Caco-2 (cell line): ENCODE measurements at regions not wholly inside any gene's neighbourhood (a gene's known extent, or its start where the extent isn't known, plus 50 kb on each side); places are given as distances from the start of the nearest gene placed in this dataset.

Experiments used
- BruUV-seq: library from RNA; stranded (reverse); fragments of 400-500 nt; replicated peaks from 2 replicates; lab custom pipeline; 2021; lab: Mats Ljungman, UMichigan
- CTCF ChIA-PET: fragments of 300-600 bp; sonication (Branson Sonifier 250); formaldehyde crosslinking; loops from one replicate; lab custom pipeline; 2022; ENCODE audit warnings: antibody characterized with exemption; lab: Charles Lee
- POLR2A ChIA-PET: fragments of 300-600 bp; sonication (Branson Sonifier 250); formaldehyde crosslinking; loops from one replicate; lab custom pipeline; 2022; ENCODE audit warnings: antibody characterized with exemption; lab: Charles Lee
- DNase-seq, 2 experiments: peaks; one replicate each; pipeline versions ENCODE4 v3.0.0 to v3.0.0-alpha.2; 2020 to 2022
- H3K27me3 ChIP-seq: replicated peaks from 2 replicates; pipeline ENCODE4 v1.6.0; 2011; ENCODE audit warnings: low read length; ENCODE audit not compliant: control insufficient read depth, insufficient read depth
- H3K36me3 ChIP-seq: 2 replicates; pipeline ENCODE4 v1.5.1; 2011; ENCODE audit warnings: low read length; ENCODE audit not compliant: control insufficient read depth, insufficient read depth
- H3K4me1 ChIP-seq: fragments of 250-450 bp; sonication (Bioruptor Pico); 2 replicates; pipeline ENCODE4 v1.5.1; 2020; ENCODE audit warnings: mild to moderate bottlenecking
- H3K4me3 ChIP-seq: 2 replicates; pipeline ENCODE4 v1.5.1; 2011; ENCODE audit warnings: low read depth, mild to moderate bottlenecking, control low read depth, low read length
- H3K9me3 ChIP-seq: fragments of 250-450 bp; sonication (Bioruptor Pico); 2 replicates; pipeline ENCODE4 v1.5.1; 2020; ENCODE audit warnings: mild to moderate bottlenecking, moderate library complexity
- H3K27ac Mint-ChIP-seq: one replicate; pipeline ENCODE4 v1.8.0; 2022; ENCODE audit warnings: mixed read lengths; ENCODE audit not compliant: unreplicated experiment
- H3K27me3 Mint-ChIP-seq: one replicate; pipeline ENCODE4 v1.8.0; 2022; ENCODE audit warnings: mixed read lengths; ENCODE audit not compliant: insufficient read depth, unreplicated experiment
- H3K36me3 Mint-ChIP-seq: one replicate; pipeline ENCODE4 v1.8.0; 2022; ENCODE audit warnings: mild to moderate bottlenecking, mixed read lengths; ENCODE audit not compliant: insufficient read depth, unreplicated experiment
- H3K4me1 Mint-ChIP-seq: one replicate; pipeline ENCODE4 v1.8.0; 2022; ENCODE audit warnings: low read depth, mixed read lengths; ENCODE audit not compliant: unreplicated experiment
- H3K4me3 Mint-ChIP-seq: one replicate; pipeline ENCODE4 v1.8.0; 2022; ENCODE audit warnings: mild to moderate bottlenecking, moderate library complexity, mixed read lengths; ENCODE audit not compliant: unreplicated experiment
- H3K9me3 Mint-ChIP-seq: one replicate; pipeline ENCODE4 v1.8.0; 2022; ENCODE audit warnings: mixed read lengths; ENCODE audit not compliant: unreplicated experiment
- intact Hi-C: fragments of 100-400 bp; cut with micrococcal nuclease; formaldehyde crosslinking; loops from one replicate; pipeline ENCODE4 v1.10.0; 2022; ENCODE audit not compliant: unreplicated experiment
- TF ChIP-seq, protein P1 (sequence below), 2 experiments: fragments of 200-600 bp in 1 of 2; IDR thresholded peaks; 1 replicate in 1 of 2; 2 replicates in 1 of 2; pipeline versions ENCODE4 v1.5.1 to v1.8.0; 2011 to 2022; ENCODE audit warnings: antibody characterized with exemption in 1 of 2, control low read depth in 1 of 2, inconsistent platforms in 1 of 2, low read depth in 1 of 2, low read length in 1 of 2, mild to moderate bottlenecking in 1 of 2, moderate library complexity in 1 of 2; ENCODE audit not compliant: insufficient read depth in 1 of 2, severe bottlenecking in 1 of 2, unreplicated experiment in 1 of 2

DNA sequence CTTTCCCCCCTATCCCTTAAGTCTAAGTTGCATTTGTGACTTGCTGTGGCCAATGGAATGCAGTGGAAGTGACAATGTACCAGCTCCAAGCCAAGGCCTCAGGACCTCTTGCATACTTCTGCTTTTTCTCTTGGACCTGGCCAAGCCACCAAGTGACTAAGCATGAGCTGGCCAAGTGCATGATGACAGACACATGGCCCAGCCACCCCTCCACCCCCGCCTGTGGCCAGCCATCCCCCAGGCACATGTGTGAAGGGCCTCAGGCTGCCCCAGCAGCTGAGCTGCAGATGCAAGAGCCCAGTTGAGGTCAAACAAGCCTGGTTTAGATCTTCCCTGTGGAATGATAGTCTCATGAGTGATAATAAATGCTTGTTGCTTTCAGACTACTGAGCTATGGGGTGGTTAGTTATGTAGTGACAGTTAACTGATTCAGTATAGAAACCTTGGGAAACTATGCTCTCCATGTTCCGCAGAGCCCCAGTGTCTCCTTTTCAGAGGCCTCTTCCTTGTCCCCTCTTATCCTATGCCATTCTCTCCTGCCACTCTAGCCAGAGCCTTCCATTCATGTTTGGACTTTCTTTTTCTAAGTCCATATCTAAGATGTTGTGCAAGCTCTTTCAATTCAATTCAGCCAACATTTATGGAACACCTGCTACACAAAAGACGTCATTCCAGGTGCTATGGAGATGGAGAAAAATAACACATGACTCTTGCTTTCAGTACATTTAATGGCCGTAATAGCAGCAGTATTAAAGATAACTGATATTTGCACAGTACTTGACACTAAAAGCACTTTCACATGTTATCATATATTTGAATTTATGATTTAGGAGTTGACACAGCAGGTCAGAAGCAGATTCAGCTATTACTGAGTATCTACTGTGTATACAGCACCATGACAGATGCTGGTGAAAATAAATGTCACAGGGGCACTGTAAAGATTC lies 55.5 kb upstream of the LOXL4 start:
- no peak for DNase-seq
- no peaks in the 10 kb centered on the region for H3K4me1 Mint-ChIP-seq
- CTCF ChIA-PET: interaction anchor here (1.1 kb wide), 1 partner anchor 153 kb away, joined by 3 read pairs; no protein-coding TSS in a partner anchor
- BruUV-seq: no TSS peak
- POLR2A ChIA-PET: no interaction called here
- intact Hi-C loops: no loop called here
- H3K4me3 Mint-ChIP-seq: no peak overlapping the region
- H3K27me3 Mint-ChIP-seq: peaks cover 15% of the 10 kb centered on the region
- Histone ChIP-seq H3K4me3 (no peak overlapping the region), H3K36me3 (no peaks in the 10 kb centered on the region), H3K27me3 (no peaks in the 10 kb centered on the region), H3K4me1 (no peaks in the 10 kb centered on the region), H3K9me3 (0 out of 2 replicates have a peak, but pooled peaks cover 2% of the 10 kb centered on the region)
- H3K9me3 Mint-ChIP-seq: no peaks in the 10 kb centered on the region
- no peak overlapping the region for H3K27ac Mint-ChIP-seq
- peaks cover 4% of the 10 kb centered on the region for H3K36me3 Mint-ChIP-seq
- TF ChIP-seq, protein P1, sequence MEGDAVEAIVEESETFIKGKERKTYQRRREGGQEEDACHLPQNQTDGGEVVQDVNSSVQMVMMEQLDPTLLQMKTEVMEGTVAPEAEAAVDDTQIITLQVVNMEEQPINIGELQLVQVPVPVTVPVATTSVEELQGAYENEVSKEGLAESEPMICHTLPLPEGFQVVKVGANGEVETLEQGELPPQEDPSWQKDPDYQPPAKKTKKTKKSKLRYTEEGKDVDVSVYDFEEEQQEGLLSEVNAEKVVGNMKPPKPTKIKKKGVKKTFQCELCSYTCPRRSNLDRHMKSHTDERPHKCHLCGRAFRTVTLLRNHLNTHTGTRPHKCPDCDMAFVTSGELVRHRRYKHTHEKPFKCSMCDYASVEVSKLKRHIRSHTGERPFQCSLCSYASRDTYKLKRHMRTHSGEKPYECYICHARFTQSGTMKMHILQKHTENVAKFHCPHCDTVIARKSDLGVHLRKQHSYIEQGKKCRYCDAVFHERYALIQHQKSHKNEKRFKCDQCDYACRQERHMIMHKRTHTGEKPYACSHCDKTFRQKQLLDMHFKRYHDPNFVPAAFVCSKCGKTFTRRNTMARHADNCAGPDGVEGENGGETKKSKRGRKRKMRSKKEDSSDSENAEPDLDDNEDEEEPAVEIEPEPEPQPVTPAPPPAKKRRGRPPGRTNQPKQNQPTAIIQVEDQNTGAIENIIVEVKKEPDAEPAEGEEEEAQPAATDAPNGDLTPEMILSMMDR (IDR thresholded peaks at IDR 0.05; ENCODE audit: insufficient read depth in 1 of 2, low read depth in 1 of 2, low read length in 1 of 2, severe bottlenecking in 1 of 2, unreplicated experiment in 1 of 2): no peak

- no peak overlapping the region for H3K4me3 ChIP-seq
- H3K36me3 ChIP-seq: no peaks in the 10 kb centered on the region
- H3K4me1 ChIP-seq: no peaks in the 10 kb centered on the region
- H3K27ac Mint-ChIP-seq: no peak overlapping the region
- intact Hi-C loops: no loop called here
- DNase-seq: no peak
- no peaks in the 10 kb centered on the region for H3K36me3 Mint-ChIP-seq
- BruUV-seq: no TSS peak
- no peaks in the 10 kb centered on the region for H3K27me3 ChIP-seq
- ChIA-PET POLR2A (no interaction called here), CTCF (no interaction called here)
- peaks cover 9% of the 10 kb centered on the region for H3K27me3 Mint-ChIP-seq
- TF ChIP-seq, protein P1 (IDR thresholded peaks at IDR 0.05; ENCODE audit: insufficient read depth in 1 of 2, low read depth in 1 of 2, low read length in 1 of 2, severe bottlenecking in 1 of 2, unreplicated experiment in 1 of 2): no peak
- H3K4me3 Mint-ChIP-seq: no peak overlapping the region
- H3K9me3 ChIP-seq: no peaks in the 10 kb centered on the region
- no peaks in the 10 kb centered on the region for H3K9me3 Mint-ChIP-seq
- no peaks in the 10 kb centered on the region for H3K4me1 Mint-ChIP-seq
These were observed 53.3 kb upstream of the LOXL4 start for GRCh38 chr10:98321186-98321780.

- TF ChIP-seq, protein P1 (IDR thresholded peaks at IDR 0.05; ENCODE audit: insufficient read depth in 1 of 2, low read depth in 1 of 2, low read length in 1 of 2, severe bottlenecking in 1 of 2, unreplicated experiment in 1 of 2): no peak
- ChIA-PET POLR2A (no interaction called here), CTCF (no interaction called here)
- DNase-seq: no peak
- Mint-ChIP-seq H3K9me3 (no peaks in the 10 kb centered on the region), H3K36me3 (no peaks in the 10 kb centered on the region), H3K27ac (no peak overlapping the region), H3K4me1 (no peaks in the 10 kb centered on the region), H3K4me3 (no peak overlapping the region), H3K27me3 (peaks cover 9% of the 10 kb centered on the region)
- intact Hi-C loops: no loop called here
- Histone ChIP-seq H3K36me3 (no peaks in the 10 kb centered on the region), H3K9me3 (no peaks in the 10 kb centered on the region), H3K27me3 (no peaks in the 10 kb centered on the region), H3K4me1 (no peaks in the 10 kb centered on the region), H3K4me3 (no peak overlapping the region)
- BruUV-seq: no TSS peak
These were observed 52.6 kb upstream of the LOXL4 start for GRCh38 chr10:98320486-98321185.
